WI38 (cell line): ENCODE measurements at regions not wholly inside any gene's neighbourhood (a gene's known extent, or its start where the extent isn't known, plus 50 kb on each side); places are given as distances from the start of the nearest gene placed in this dataset.

Source experiments
- H3K4me3 ChIP-seq: 2 replicates; pipeline ENCODE4 v1.5.1; 2011; ENCODE audit warnings: low read depth, mild to moderate bottlenecking, control low read depth, low read length
- TF ChIP-seq, protein P1 (sequence below): IDR thresholded peaks from 2 replicates; pipeline ENCODE4 v1.5.1; 2012; ENCODE audit warnings: low read depth, mild to moderate bottlenecking, control low read depth, low read length

GRCh38 chr6:130574146-130574545 is 208.3 kb downstream of the TMEM200A start:
- H3K4me3 ChIP-seq: no peak overlapping the region
- TF ChIP-seq, protein P1, sequence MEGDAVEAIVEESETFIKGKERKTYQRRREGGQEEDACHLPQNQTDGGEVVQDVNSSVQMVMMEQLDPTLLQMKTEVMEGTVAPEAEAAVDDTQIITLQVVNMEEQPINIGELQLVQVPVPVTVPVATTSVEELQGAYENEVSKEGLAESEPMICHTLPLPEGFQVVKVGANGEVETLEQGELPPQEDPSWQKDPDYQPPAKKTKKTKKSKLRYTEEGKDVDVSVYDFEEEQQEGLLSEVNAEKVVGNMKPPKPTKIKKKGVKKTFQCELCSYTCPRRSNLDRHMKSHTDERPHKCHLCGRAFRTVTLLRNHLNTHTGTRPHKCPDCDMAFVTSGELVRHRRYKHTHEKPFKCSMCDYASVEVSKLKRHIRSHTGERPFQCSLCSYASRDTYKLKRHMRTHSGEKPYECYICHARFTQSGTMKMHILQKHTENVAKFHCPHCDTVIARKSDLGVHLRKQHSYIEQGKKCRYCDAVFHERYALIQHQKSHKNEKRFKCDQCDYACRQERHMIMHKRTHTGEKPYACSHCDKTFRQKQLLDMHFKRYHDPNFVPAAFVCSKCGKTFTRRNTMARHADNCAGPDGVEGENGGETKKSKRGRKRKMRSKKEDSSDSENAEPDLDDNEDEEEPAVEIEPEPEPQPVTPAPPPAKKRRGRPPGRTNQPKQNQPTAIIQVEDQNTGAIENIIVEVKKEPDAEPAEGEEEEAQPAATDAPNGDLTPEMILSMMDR: no peak

DNA sequence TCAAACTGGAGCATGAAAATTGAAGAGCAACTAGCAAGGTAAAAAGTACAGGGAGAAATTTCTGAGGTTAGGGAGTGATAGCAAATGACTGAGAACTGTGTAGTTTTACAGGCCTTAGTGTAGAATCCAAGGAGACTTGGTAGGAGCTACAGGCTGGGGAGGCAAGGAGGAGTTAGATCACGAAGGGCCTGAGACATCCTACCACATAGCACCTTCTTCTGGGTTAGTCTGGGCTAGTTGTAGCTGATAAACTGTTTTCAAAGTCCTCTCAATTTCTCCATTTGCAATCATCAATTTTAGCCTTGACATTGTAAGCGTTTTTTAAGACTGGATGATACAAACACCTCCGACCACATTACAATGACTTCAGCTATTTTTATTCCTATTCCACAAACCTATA is 209.7 kb downstream of the TMEM200A start:
- TF ChIP-seq, protein P1: no peak
- H3K4me3 ChIP-seq: no peak overlapping the region

- H3K4me3 ChIP-seq: no peak overlapping the region
- TF ChIP-seq, protein P1: no peak
These were observed 210.2 kb downstream of the TMEM200A start for GRCh38 chr6:130575971-130576370.

GRCh38 chr6:130577178-130577919 is 211.5 kb downstream of the TMEM200A start:
- no peak overlapping the region for H3K4me3 ChIP-seq
- TF ChIP-seq, protein P1: no peak

- TF ChIP-seq, protein P1: no peak
These were observed 212.9 kb downstream of the TMEM200A start for GRCh38 chr6:130578713-130579112.

DNA sequence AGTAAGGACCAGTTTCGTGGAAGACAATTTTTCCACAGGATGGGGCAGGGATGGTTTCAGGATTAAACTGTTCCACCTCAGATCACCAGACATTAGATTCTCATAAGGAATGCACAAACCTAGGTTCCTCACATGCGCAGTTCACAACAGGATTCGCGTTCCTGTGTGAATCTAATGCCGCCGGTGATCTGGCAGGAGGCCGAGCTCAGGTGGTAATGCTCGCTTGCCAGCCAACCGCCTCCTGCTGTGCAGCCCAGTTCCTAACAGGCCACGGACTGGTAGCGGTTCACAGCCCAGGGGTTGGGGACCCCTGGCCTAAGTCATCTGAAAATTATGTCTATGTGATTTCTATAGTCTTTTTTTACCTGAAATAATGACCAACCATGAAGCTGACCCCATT is 217.5 kb downstream of the TMEM200A start:
- TF ChIP-seq, protein P1: no peak
- no peak overlapping the region for H3K4me3 ChIP-seq

More at GRCh38 chr6:130578713-130579112, 212.9 kb downstream of the TMEM200A start:
- no peak overlapping the region for H3K4me3 ChIP-seq

DNA sequence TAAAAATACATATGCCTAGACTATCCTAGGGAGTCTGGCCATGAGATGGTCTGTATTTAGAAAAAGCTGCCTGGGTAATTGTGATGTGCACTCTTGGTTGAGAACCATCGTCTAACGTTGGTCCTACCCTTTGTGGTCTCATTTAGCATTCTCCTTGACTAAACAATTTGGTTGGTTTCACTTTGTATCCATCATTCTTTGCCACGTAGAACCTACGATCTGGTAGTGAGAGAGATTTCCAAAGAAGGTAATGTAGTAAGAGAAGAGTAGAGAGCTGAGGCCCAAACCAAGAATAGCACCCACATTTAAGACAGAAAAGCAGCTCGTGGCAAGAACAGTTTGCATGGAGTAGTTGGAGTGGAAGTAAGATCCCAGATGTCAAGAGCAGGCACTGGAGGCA is 219.8 kb downstream of the TMEM200A start:
- TF ChIP-seq, protein P1: no peak
- H3K4me3 ChIP-seq: 0 out of 2 replicates have a peak overlapping the region, but pooled peaks have one; percentile 9
